Prostate gland (tissue), 2 donors: ENCODE measurements at regions not wholly inside any gene's neighbourhood (a gene's known extent, or its start where the extent isn't known, plus 50 kb on each side); places are given as distances from the start of the nearest gene placed in this dataset.
"Not testable (repeated sequence)": the region's sequence is repeated elsewhere in the genome, so short reads cannot be mapped to it uniquely, and the experiment has no call there.

Source experiments
- DNase-seq: peaks from one replicate; pipeline ENCODE4 v3.0.0-alpha.2; 2019; ENCODE audit warnings: low spot score
- H3K27ac ChIP-seq, 2 donors: fragments of 200-600 bp; sonication (generic); 2 replicates each; pipeline ENCODE4 v1.5.1; 2017 to 2019
- H3K27me3 ChIP-seq: fragments of 200-600 bp; sonication (generic); replicated peaks from 2 replicates; pipeline ENCODE4 v1.5.1; 2019; ENCODE audit not compliant: insufficient read depth
- H3K36me3 ChIP-seq, 2 donors: fragments of 200-600 bp; sonication (generic); 1 replicate in 1 of 2; 2 replicates in 1 of 2; pipeline versions ENCODE4 v1.5.1 to v1.8.1; 2017 to 2019
- H3K4me1 ChIP-seq: fragments of 200-600 bp; sonication (generic); replicated peaks from 2 replicates; pipeline ENCODE4 v1.5.1; 2019
- H3K4me3 ChIP-seq, 2 donors: fragments of 200-600 bp; sonication (generic); 2 replicates each; pipeline ENCODE4 v1.5.1; 2017 to 2019
- H3K9me3 ChIP-seq: fragments of 200-600 bp; sonication (generic); 2 replicates; pipeline ENCODE4 v1.5.1; 2017
- POLR2A ChIP-seq: fragments of 450-650 bp; IDR thresholded peaks from one replicate; pipeline ENCODE4 v1.6.1; 2016; ENCODE audit warnings: antibody characterized with exemption, mild to moderate bottlenecking
- POLR2AphosphoS5 ChIP-seq: sonication (generic); formaldehyde crosslinking; IDR thresholded peaks from one replicate; pipeline ENCODE4 v1.6.1; 2017; ENCODE audit warnings: antibody characterized with exemption
- WGBS: methylation state at CpG from one replicate; pipeline ENCODE4 v1.1.5; 2018; 5-methylcytosine and 5-hydroxymethylcytosine counted together
- intact Hi-C: fragments of 100-400 bp; cut with DNase I; formaldehyde crosslinking; loops from one replicate; pipeline ENCODE4 v1.14.2; 2022
- TF ChIP-seq, protein P1 (sequence below), 4 experiments: fragments of 200-600 bp in 2 of 4; fragments of 450-650 bp in 2 of 4; sonication (generic) in 2 of 4; IDR thresholded peaks; 1 replicate in 3 of 4; 2 replicates in 1 of 4; pipeline ENCODE4 v1.5.1; 2016 to 2019; ENCODE audit warnings: antibody characterized with exemption in 4 of 4, mild to moderate bottlenecking in 2 of 4, moderate library complexity in 2 of 4

GRCh38 chr10:52571516-52572182 is 200.9 kb downstream of the MBL2 start:
- no peaks in the 10 kb centered on the region for H3K27me3 ChIP-seq
- no peak for TF ChIP-seq POLR2AphosphoS5
- TF ChIP-seq POLR2A = no peak
- TF ChIP-seq, protein P1, sequence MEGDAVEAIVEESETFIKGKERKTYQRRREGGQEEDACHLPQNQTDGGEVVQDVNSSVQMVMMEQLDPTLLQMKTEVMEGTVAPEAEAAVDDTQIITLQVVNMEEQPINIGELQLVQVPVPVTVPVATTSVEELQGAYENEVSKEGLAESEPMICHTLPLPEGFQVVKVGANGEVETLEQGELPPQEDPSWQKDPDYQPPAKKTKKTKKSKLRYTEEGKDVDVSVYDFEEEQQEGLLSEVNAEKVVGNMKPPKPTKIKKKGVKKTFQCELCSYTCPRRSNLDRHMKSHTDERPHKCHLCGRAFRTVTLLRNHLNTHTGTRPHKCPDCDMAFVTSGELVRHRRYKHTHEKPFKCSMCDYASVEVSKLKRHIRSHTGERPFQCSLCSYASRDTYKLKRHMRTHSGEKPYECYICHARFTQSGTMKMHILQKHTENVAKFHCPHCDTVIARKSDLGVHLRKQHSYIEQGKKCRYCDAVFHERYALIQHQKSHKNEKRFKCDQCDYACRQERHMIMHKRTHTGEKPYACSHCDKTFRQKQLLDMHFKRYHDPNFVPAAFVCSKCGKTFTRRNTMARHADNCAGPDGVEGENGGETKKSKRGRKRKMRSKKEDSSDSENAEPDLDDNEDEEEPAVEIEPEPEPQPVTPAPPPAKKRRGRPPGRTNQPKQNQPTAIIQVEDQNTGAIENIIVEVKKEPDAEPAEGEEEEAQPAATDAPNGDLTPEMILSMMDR (IDR thresholded peaks at IDR 0.05) = no peak
- no peaks in the 10 kb centered on the region for H3K36me3 ChIP-seq
- H3K4me3 ChIP-seq = no peak overlapping the region
- DNase-seq = no peak
- H3K9me3 ChIP-seq = no peaks in the 10 kb centered on the region
- no peak overlapping the region for H3K27ac ChIP-seq
- 83% methylated on average over 3 of the region's 3 CpGs for WGBS
- intact Hi-C loops = no loop called here
- no peaks in the 10 kb centered on the region for H3K4me1 ChIP-seq

DNA sequence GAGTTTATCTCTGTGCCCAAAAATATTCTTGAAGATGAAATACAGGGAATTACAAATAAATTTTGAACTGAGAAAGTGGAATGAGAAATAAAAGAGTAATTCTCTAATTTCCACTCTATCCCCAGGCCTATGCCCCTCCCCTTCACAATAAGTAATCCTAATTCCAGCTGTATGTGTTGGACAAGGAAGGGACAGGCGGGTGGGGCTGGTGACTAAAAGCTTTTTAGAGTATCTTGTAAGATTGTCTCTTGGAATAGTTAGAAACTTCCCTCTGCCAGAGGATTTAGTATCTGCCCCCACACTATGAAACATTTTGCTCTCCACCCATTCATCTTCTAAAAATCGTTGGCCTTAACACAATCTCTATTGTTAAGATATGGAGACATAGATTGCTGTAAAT is 199.2 kb downstream of the MBL2 start:
- TF ChIP-seq POLR2AphosphoS5 (no peak), POLR2A (no peak)
- TF ChIP-seq, protein P1 (IDR thresholded peaks at IDR 0.05) = no peak
- Histone ChIP-seq H3K27me3 (no peaks in the 10 kb centered on the region), H3K4me1 (no peaks in the 10 kb centered on the region), H3K27ac (no peak overlapping the region), H3K9me3 (no peaks in the 10 kb centered on the region), H3K36me3 (no peaks in the 10 kb centered on the region), H3K4me3 (no peak overlapping the region)
- no peak for DNase-seq
- intact Hi-C loops = no loop called here
- 58% methylated on average over 2 of the region's 2 CpGs for whole genome bisulfite sequencing

DNA sequence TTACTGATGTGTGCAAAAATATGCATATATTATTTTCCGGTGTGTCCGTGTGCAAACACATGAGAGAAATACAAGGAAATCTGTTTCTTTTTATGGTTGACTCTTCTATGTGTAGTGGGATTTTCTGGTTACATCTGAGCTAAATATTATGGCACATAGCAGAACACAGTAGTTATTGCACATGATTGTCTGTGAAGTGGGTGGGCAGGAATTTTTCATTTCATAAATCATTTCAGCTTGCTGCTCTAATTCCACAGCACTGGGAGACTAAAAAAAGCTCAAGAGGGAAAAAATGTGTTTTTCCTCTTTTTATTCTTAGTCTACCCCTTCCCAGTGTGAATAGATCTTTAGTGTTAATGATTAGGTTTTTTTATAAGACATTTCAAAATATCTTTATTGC is 197.9 kb downstream of the MBL2 start:
- no peak overlapping the region for H3K27ac ChIP-seq
- H3K27me3 ChIP-seq = no peaks in the 10 kb centered on the region
- H3K36me3 ChIP-seq = no peaks in the 10 kb centered on the region
- H3K4me3 ChIP-seq = no peak overlapping the region
- no peaks in the 10 kb centered on the region for H3K4me1 ChIP-seq
- TF ChIP-seq POLR2A (no peak), POLR2AphosphoS5 (no peak)
- TF ChIP-seq, protein P1 (IDR thresholded peaks at IDR 0.05) = no peak
- WGBS = 90% methylated on average over 2 of the region's 2 CpGs
- intact Hi-C loops = no loop called here
- H3K9me3 ChIP-seq = no peaks in the 10 kb centered on the region
- no peak for DNase-seq

GRCh38 chr10:52577047-52577446 is 195.5 kb downstream of the MBL2 start:
- DNase-seq = no peak
- Histone ChIP-seq H3K27me3 (no peaks in the 10 kb centered on the region), H3K9me3 (no peaks in the 10 kb centered on the region), H3K27ac (no peak overlapping the region), H3K4me1 (no peaks in the 10 kb centered on the region), H3K36me3 (no peaks in the 10 kb centered on the region), H3K4me3 (no peak overlapping the region)
- intact Hi-C loops = no loop called here
- TF ChIP-seq, protein P1 (IDR thresholded peaks at IDR 0.05) = no peak
- WGBS = 86% methylated on average over 2 of the region's 2 CpGs

DNA sequence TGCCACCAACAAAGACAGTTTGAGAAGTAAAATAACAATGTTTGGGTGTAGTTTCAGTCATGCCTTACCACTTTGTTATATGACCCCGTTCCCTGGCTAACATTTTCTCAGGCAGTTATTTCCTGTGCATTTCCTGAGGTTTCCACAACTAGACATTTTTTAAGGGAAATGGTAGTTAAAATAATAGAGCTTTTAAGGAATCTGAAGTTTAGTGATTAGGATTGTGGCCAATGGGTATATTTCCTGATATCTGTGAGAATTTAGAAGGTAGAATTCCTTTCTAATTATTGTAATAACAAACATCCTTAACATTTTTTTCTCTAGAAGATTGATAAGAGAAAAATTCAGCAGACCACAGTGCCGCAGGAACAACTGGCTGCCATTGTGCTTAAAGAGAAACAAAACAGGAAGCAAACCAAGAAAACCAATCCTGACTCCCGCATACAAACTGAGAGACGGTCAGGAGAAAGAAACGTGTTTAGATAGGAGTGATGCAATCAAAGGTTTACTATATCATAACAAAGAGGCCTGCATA is 193.6 kb downstream of the MBL2 start:
- no peak for TF ChIP-seq POLR2A
- TF ChIP-seq POLR2AphosphoS5 = no peak
- TF ChIP-seq, protein P1 (IDR thresholded peaks at IDR 0.05) = no peak
- H3K27ac ChIP-seq = no peak overlapping the region
- 46% methylated on average over 5 of the region's 5 CpGs for WGBS
- no peaks in the 10 kb centered on the region for H3K27me3 ChIP-seq
- no peak for DNase-seq
- H3K36me3 ChIP-seq = no peaks in the 10 kb centered on the region
- intact Hi-C loops = no loop called here
- no peaks in the 10 kb centered on the region for H3K9me3 ChIP-seq
- H3K4me3 ChIP-seq = no peak overlapping the region
- H3K4me1 ChIP-seq = no peaks in the 10 kb centered on the region

DNA sequence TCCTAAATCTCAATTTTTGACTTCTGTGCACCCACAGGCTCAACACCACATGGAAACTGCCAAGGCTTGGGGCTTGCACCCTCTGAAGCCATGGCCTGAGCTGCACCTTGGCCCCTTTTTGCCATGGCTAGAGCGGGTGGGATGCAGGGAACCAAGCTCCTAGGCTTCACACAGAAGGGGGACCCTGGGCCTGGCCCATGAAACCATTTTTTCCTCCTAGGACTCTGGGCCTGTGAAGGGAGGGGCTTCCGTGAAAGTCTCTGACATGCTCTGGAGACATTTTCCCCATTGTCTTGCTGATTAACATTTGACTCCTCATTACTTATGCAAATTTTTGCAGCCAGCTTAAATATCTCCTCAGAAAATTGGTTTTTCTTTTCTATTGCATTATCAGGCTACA is 190.9 kb downstream of the MBL2 start:
- DNase-seq, H3K9me3 ChIP-seq, H3K36me3 ChIP-seq, H3K27ac ChIP-seq, intact Hi-C loops, H3K4me3 ChIP-seq, H3K4me1 ChIP-seq, H3K27me3 ChIP-seq: not testable (repeated sequence)
- WGBS = 80% methylated on average over 2 of the region's 2 CpGs
